Motor neuron (in vitro differentiated cells): ENCODE measurements at regions not wholly inside any gene's neighbourhood (a gene's known extent, or its start where the extent isn't known, plus 50 kb on each side); places are given as distances from the start of the nearest gene placed in this dataset.

Source experiments
- ATAC-seq, 8 experiments: fragments of 200-7000 bp; cut with Tn5 transposase; replicated peaks in 6 of 8; 2 replicates each; pipeline ENCODE4 v1.8.0; 2021; ENCODE audit warnings: mild to moderate bottlenecking in 8 of 8, moderate library complexity in 8 of 8
- H3K27ac ChIP-seq, 2 donors: fragments of 250-450 bp; sonication (Bioruptor Pico); 2 replicates each; pipeline ENCODE4 v1.9.0; 2021; ENCODE audit warnings: antibody characterized with exemption in 2 of 2, mild to moderate bottlenecking in 2 of 2, moderate library complexity in 1 of 2
- H3K4me1 ChIP-seq, 2 donors: fragments of 250-450 bp; sonication (Bioruptor Pico); replicated peaks in 1 of 2; 2 replicates each; pipeline ENCODE4 v1.6.1; 2021; ENCODE audit warnings: antibody characterized with exemption in 2 of 2, mild to moderate bottlenecking in 2 of 2, moderate library complexity in 1 of 2
- H3K4me3 ChIP-seq, 5 donors: fragments of 250-450 bp; sonication (Bioruptor Pico); 2 replicates each; pipeline ENCODE4 v1.9.0; 2021; ENCODE audit warnings: antibody characterized with exemption in 5 of 5, mild to moderate bottlenecking in 5 of 5, moderate library complexity in 4 of 5
- WGBS, 10 experiments: fragments of 450-650 bp; shearing (Covaris generic); methylation state at CpG; one replicate each; pipeline ENCODE4 v1.0.0; 2022; 5-methylcytosine and 5-hydroxymethylcytosine counted together
- in situ Hi-C, 9 experiments: fragments of 400-800 bp; cut with MboI; loops; one replicate each; pipeline ENCODE4 v1.15.0; 2021; ENCODE audit warnings: low sequenced_read_pairs in 9 of 9, low pct_unique_long_range_greater_than_20kb in 2 of 9; ENCODE audit not compliant: unreplicated experiment in 9 of 9

DNA sequence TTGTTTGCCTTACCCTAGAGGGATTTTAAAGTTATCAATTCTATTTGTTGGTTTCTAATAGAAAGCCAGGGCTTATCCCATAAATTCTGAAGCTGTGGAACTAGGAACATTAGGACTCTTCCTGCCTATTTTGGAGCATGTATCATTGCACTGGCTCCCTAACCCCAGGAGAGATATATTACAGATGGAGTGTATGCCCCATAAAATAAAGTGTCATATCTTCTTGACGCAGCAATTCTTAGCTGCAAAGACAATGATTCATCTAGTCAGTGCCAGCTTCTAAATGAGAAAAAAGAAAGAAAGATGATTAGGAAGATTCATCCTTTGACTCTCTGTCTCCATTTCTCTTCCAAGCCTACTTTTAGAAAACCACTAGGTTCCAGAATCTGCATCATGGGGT lies 74.8 kb upstream of the MAGI1 start:
- Histone ChIP-seq H3K4me1 (no peaks in the 10 kb centered on the region), H3K4me3 (no peak overlapping the region), H3K27ac (no peak overlapping the region)
- in situ Hi-C loops: no loop called here
- 0 to 85% (median 60%) methylated on average over 1 of the region's 1 CpG; no CpG with 5 or more reads in 3 of the 10 experiments for WGBS, 10 experiments
- no peak for ATAC-seq

DNA sequence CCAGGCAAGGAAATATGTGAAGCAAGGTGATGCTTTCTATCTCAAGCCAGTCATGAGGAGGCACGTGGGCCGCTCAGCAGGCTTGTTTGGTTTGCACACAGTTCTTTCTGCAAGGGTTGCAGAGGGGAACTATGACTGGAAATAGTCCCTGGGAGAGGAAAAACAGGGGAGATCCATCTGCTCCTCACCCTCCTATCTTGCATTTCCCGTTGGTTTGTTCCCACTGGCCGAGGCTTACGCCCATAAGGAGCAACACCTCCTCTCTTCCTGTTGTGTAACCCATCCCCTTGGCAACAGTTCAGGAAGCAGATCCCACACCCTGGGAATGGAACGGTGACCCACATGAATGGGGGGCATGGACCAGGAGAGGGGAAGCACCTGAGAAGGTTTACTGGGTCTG lies 72.1 kb upstream of the MAGI1 start:
- H3K4me1 ChIP-seq: peaks cover 0 to 4% of the 10 kb centered on the region in 2 donors
- 56 to 90% (median 72%) methylated on average over 2 to 5 of the region's 6 CpGs; no CpG with 5 or more reads in 3 of the 10 experiments for WGBS, 10 experiments
- no peak overlapping the region for H3K27ac ChIP-seq
- peak in 2 of 8 experiments; percentile 29 to 33 for ATAC-seq
- in situ Hi-C loops: no loop called here
- H3K4me3 ChIP-seq: no peak overlapping the region

DNA sequence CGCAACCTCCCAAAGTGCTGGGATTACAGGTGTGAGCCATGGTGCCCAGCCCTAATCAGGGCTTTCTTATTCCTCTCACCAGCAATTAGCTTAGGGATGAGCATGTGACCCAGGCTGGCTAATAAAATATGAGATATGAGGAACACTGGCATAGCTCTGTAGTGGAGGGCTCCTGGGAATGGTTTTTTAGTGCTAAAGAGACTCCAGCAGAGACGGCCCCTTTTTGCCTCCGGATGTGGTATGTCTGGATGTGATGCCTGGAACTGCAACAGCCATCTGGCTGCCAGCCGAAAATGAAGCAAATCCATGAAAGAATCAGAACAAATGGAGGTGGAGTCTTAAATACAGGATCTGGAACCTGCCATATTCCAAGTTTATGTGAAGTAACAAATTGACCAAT lies 69.1 kb upstream of the MAGI1 start:
- peak in 1 of 8 experiments; percentile 68 for ATAC-seq
- 18 to 91% (median 51%) methylated on average over 1 to 4 of the region's 4 CpGs; no CpG with 5 or more reads in 2 of the 10 experiments for WGBS, 10 experiments
- in situ Hi-C loops: no loop called here
- no peak overlapping the region for H3K4me3 ChIP-seq
- peaks cover 0 to 8% of the 10 kb centered on the region in 2 donors for H3K4me1 ChIP-seq
- H3K27ac ChIP-seq: no peak overlapping the region

DNA sequence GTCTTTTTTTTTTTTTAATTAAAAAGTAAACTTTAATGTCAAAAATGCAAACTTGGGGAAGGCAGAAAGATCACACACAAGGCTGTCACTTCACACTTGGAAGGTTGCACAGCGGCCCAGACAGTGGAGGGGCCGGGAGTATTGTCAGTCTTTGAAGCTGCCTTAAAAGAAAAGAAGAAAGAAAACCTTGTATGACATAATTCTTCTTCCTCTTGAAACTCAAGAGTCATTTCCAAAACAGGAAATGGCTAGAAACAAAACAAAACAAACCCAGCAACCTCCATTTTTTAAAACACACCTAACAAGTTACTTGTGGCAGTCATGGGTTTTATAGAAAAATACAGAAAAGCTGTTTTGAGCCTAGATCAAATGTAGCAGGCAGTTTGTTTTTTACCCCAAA lies 68.1 kb upstream of the MAGI1 start:
- in situ Hi-C loops: no loop called here
- Histone ChIP-seq H3K4me3 (no peak overlapping the region), H3K27ac (no peak overlapping the region), H3K4me1 (peaks cover 0 to 8% of the 10 kb centered on the region in 2 donors)
- no peak for ATAC-seq
- WGBS, 10 experiments: 10 to 100% (median 50%) methylated on average over 1 to 2 of the region's 2 CpGs; no CpG with 5 or more reads in 1 of the 10 experiments

DNA sequence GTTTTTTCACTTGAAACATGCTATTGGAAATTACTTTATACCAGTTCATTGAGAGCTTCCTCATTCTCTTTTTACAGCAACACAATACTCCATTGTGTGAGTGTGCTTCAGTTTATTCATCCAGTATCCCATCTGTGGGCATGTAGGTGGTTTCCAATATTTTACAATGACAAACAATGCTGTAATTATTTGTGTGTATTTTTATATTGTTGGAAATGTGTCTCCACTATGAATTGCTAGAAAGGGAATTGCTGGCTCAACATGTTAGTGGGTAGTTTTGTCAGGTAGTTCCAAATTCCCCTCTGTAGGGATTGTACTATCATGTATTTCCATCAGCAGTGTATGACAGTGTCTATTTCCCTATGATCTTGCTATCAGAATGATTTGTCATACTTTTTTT lies 65.8 kb upstream of the MAGI1 start:
- Histone ChIP-seq H3K4me1 (peaks cover 0 to 8% of the 10 kb centered on the region in 2 donors), H3K27ac (no peak overlapping the region), H3K4me3 (no peak overlapping the region)
- no peak for ATAC-seq
- in situ Hi-C loops: no loop called here

DNA sequence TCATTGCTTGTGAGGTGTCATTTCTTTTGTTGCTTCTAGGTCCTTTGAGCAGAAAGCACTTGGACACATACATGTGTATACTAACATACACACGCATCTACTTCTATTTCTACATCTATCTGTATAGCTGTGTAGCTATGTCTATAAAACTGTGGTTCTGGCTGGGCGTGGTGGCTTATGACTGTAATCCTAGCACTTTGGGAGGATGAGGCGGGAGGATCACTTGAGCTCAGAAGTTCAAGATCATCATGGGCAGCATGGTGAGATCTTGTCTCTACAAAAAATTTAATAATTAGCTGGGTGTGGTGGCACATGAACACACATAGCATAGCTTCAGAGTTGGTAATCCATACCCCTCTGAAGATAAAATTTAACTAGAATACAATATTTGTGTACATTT lies 65.0 kb upstream of the MAGI1 start:
- Histone ChIP-seq H3K27ac (no peak overlapping the region), H3K4me1 (peaks cover 0 to 8% of the 10 kb centered on the region in 2 donors), H3K4me3 (no peak overlapping the region)
- in situ Hi-C loops: no loop called here
- 80 to 100% (median 97%) methylated on average over 1 to 3 of the region's 3 CpGs; no CpG with 5 or more reads in 4 of the 10 experiments for WGBS, 10 experiments
- peak in 2 of 8 experiments; percentile 56 to 72 for ATAC-seq

DNA sequence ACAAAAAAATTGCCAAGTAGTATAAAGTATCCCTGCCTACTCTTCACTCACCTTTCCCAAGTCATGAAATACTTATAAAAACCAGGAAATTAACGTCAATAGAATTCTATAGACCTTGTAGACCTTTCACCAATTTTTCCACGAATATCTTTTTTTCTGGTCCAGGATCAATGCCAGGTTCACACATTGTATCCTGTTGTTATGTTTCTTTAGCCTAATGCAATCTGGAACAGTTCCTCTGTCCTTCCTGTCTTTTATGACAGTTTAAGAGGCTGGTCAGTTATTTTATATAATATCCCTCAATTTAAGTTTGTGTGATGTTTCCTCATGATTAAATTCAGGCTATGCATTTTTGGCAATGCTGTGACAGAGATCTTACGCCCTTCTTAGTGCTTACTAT lies 63.2 kb upstream of the MAGI1 start:
- H3K4me3 ChIP-seq: no peak overlapping the region
- no peak overlapping the region for H3K27ac ChIP-seq
- ATAC-seq: no peak
- in situ Hi-C loops: no loop called here
- WGBS, 10 experiments: 33 to 100% (median 90%) methylated on average over 1 to 3 of the region's 3 CpGs
- H3K4me1 ChIP-seq: peaks cover 0 to 3% of the 10 kb centered on the region in 2 donors

DNA sequence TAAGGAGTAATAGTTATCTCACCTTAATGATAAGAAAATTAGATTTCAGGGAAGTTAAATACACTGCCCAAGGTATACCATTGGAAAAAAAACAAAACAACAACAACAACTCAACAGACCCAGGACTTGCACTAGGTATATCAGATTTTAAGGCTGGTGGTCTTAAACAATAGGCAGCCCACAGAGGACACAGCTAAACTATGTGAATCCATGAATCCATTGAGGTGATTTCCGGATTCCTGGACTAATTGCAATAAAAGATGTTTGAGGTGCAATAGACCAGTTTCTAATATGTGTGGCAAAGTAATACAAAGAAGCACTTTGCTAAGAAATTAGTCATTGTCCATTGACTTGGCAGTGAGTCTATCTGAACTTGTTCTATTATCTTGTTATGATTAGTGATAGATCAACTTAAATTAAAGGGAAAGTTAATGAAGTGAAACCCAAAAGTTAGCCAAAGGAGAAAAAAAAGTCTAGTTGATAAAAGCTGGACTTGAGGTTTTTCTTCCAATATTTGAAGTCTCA lies 60.9 kb upstream of the MAGI1 start:
- 17 to 71% (median 42%) methylated on average over 1 of the region's 1 CpG; no CpG with 5 or more reads in 2 of the 10 experiments for WGBS, 10 experiments
- Histone ChIP-seq H3K4me3 (no peak overlapping the region), H3K4me1 (peaks cover 0 to 2% of the 10 kb centered on the region in 2 donors), H3K27ac (no peak overlapping the region)
- in situ Hi-C loops: no loop called here
- no peak for ATAC-seq

DNA sequence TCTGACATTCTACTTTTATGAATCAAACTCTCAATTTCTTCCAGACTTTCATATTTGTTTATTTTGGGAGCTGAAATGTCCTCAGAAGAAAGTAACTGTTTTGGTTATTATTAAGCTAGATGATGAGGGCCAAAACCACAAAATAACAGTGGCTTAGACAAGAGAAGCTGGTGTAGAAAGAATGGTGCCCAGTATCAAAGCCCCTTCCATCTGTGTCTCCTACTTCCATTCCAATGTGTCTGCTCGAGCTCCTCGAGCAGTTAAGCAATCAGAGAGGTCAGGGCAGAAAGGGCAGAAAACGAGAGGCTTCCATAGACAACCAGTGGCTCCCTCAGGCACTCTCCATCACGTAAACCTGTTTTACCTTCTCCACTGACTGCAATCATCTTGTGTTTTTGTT lies 59.7 kb upstream of the MAGI1 start:
- in situ Hi-C loops: no loop called here
- H3K4me1 ChIP-seq: no peaks in the 10 kb centered on the region
- ATAC-seq: no peak
- 8 to 81% (median 59%) methylated on average over 2 to 4 of the region's 4 CpGs; no CpG with 5 or more reads in 2 of the 10 experiments for WGBS, 10 experiments
- no peak overlapping the region for H3K27ac ChIP-seq
- no peak overlapping the region for H3K4me3 ChIP-seq

DNA sequence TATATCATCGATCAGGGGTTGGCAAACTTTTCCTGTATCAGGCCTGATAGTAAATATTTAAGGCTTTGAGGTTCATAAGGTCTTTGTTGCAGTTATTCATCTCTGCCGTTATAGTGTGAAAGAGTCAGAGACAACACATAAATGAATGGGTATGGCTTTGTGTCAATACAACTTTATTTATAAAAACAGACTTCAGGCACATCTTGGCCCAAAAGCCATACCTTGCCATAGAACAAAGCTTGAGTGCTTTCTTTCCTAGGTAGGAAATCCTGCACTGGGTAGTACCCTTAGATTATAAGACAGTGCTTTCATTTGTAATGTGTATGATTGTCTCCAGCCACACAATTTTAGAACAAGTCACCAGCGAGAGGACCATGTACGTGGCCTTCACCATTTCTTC lies 58.9 kb upstream of the MAGI1 start:
- 64 to 100% (median 89%) methylated on average over 1 to 4 of the region's 4 CpGs for WGBS, 10 experiments
- in situ Hi-C loops: no loop called here
- no peak for ATAC-seq
- Histone ChIP-seq H3K27ac (no peak overlapping the region), H3K4me1 (no peaks in the 10 kb centered on the region), H3K4me3 (no peak overlapping the region)

DNA sequence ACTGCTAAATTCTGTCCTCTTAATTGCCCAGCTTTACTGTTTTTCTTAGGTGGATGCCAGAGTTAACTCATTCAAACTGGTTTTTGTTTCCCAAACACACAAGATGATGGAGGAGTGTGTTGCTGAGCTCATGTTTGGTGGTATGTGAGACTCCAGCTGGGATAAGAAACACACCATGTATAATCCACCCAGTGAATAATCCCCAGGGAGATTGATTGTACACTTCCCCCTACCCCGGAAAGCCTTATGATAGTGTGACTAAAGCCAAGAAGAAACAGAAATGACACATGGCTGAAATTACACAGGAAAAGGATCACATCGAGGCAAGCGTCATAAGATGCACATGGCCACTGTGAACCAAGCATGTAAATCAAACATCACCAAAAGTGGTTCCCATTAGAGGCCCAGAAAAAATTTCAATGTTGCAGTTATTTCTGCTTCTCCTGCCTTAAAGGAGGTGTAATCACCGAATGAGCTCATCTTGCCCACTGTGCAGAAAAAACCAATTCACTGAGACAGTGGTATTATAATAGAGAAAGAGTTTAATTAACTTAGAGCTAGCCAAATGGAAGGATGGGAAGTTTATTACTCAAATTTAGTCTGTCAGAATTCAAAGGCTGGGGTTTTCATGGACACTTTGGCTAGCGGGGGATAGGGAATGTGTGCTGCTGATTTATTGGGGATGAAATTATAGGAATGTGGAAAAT lies 56.7 kb upstream of the MAGI1 start:
- in situ Hi-C loops: no loop called here
- Histone ChIP-seq H3K27ac (no peak overlapping the region), H3K4me3 (no peak overlapping the region), H3K4me1 (no peaks in the 10 kb centered on the region)
- peak in 2 of 8 experiments; percentile 44 to 84 for ATAC-seq
- 47 to 100% (median 87%) methylated on average over 1 to 5 of the region's 5 CpGs; no CpG with 5 or more reads in 1 of the 10 experiments for WGBS, 10 experiments

DNA sequence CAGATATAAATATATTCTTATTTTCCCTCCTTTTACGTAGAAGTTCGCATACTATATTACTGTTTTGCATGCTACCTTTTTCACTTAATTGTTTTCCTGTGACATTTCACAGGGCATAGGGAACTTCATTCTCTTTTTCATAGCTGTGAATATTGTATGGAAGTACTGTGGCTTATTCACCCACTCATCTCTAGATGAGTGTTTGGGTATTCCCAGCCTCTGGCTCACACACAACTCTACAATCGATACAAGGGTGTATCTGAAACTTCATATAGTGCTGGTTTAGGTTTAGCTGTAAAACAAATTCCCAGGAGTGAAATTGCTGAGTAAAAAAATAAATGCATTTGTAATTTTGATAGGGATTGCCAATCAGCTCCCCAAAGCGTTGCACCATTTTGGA lies 55.3 kb upstream of the MAGI1 start:
- 75 to 100% (median 97%) methylated on average over 2 to 4 of the region's 4 CpGs; no CpG with 5 or more reads in 2 of the 10 experiments for WGBS, 10 experiments
- Histone ChIP-seq H3K4me1 (no peaks in the 10 kb centered on the region), H3K27ac (no peak overlapping the region), H3K4me3 (no peak overlapping the region)
- ATAC-seq: no peak
- in situ Hi-C loops: no loop called here

DNA sequence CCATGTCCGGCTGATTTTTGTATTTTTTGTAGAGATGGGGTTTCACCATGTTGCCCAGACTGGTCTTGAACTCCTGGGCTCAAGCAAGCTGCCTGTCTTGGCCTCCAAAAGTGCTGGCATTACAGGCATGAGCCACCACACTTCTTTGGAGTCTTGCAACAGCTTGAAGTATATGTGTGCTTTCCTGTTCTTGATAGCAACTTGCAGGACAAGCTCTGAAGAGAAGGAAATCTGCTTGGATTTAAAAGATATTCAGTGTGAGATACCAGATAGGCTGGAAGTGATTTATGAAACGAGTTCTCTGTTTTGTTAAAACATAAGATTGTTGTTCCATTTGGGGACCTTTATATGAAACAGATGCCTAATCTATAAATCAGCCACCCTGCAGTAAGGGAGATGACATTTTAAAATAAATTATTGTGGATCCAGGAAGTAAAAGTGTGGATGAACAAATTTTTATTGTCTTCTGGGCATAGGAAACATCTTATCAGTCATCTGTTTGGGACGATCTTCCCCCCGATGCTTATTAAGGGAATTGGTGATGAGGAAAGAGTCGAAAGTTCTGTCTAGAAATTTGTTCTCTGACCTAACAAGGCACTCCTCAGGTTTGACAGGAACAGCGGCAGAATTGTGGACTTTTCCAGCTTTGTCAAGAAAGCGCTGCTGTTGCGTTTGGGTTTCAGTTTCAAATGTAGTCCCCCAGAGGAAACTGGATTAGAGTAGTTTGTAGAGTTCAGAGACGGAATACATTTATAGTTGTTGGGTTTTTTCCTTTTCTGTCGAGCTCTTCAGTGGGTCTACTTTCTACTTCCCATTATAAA lies 53.7 kb upstream of the MAGI1 start:
- no peaks in the 10 kb centered on the region for H3K4me1 ChIP-seq
- H3K4me3 ChIP-seq: no peak overlapping the region
- in situ Hi-C loops: no loop called here
- WGBS, 10 experiments: 0 to 93% (median 83%) methylated on average over 1 to 10 of the region's 10 CpGs
- no peak overlapping the region for H3K27ac ChIP-seq
- no peak for ATAC-seq
